NK-92 treated with Interleukin-12 subunit alpha and Interleukin-12 subunit beta, amount 100 ng/mL, for 24 hours (cell line): ENCODE measurements at regions not wholly inside any gene's neighbourhood (a gene's known extent, or its start where the extent isn't known, plus 50 kb on each side); places are given as distances from the start of the nearest gene placed in this dataset.

Experiments used
- DNase-seq: peaks from one replicate; lab custom pipeline; 2025; lab: John Stamatoyannopoulos, UW

- no peak for DNase-seq
Measured at GRCh38 chr16:76182041-76182635, 95.1 kb upstream of the CNTNAP4 start.

GRCh38 chr16:76183647-76184046 lies 93.6 kb upstream of the CNTNAP4 start:
- no peak for DNase-seq

GRCh38 chr16:76190057-76190456 lies 87.1 kb upstream of the CNTNAP4 start:
- DNase-seq: no peak

- DNase-seq: no peak
Measured at GRCh38 chr16:76190480-76190879, 86.7 kb upstream of the CNTNAP4 start.

- DNase-seq: no peak
Measured at GRCh38 chr16:76193906-76194615, 83.1 kb upstream of the CNTNAP4 start.

- no peak for DNase-seq
Measured at GRCh38 chr16:76194616-76195015, 82.6 kb upstream of the CNTNAP4 start.

- no peak for DNase-seq
Measured at GRCh38 chr16:76195056-76195455, 82.1 kb upstream of the CNTNAP4 start.

- no peak for DNase-seq
Measured at GRCh38 chr16:76195648-76196047, 81.6 kb upstream of the CNTNAP4 start.

GRCh38 chr16:76197900-76198299 lies 79.3 kb upstream of the CNTNAP4 start:
- no peak for DNase-seq

GRCh38 chr16:76199681-76200220 lies 77.5 kb upstream of the CNTNAP4 start:
- DNase-seq: no peak

GRCh38 chr16:76201385-76201784 lies 75.8 kb upstream of the CNTNAP4 start:
- DNase-seq: no peak

GRCh38 chr16:76204249-76204648 lies 73.0 kb upstream of the CNTNAP4 start:
- DNase-seq: peak; percentile 4

GRCh38 chr16:76207270-76207669 lies 69.9 kb upstream of the CNTNAP4 start:
- no peak for DNase-seq

GRCh38 chr16:76210157-76210556 lies 67.0 kb upstream of the CNTNAP4 start:
- DNase-seq: no peak

- no peak for DNase-seq
Measured at GRCh38 chr16:76213860-76214259, 63.3 kb upstream of the CNTNAP4 start.

GRCh38 chr16:76214856-76215255 lies 62.3 kb upstream of the CNTNAP4 start:
- DNase-seq: no peak

- no peak for DNase-seq
Measured at GRCh38 chr16:76222087-76222486, 55.1 kb upstream of the CNTNAP4 start.

- DNase-seq: no peak
Measured at GRCh38 chr16:76222853-76223252, 54.3 kb upstream of the CNTNAP4 start.

- DNase-seq: no peak
Measured at GRCh38 chr16:76226011-76226410, 51.2 kb upstream of the CNTNAP4 start.

GRCh38 chr16:76226481-76226880 lies 50.7 kb upstream of the CNTNAP4 start:
- DNase-seq: no peak
